T-helper 2 cell treated with Interferon-gamma antibody and Interleukin-4, amounts not matched to agents 5 μg/mL and 100 μg/mL, for 36 hours (primary cell): ENCODE measurements at regions not wholly inside any gene's neighbourhood (a gene's known extent, or its start where the extent isn't known, plus 50 kb on each side); places are given as distances from the start of the nearest gene placed in this dataset.

Source experiments
- DNase-seq: peaks from one replicate; pipeline ENCODE4 v3.0.0; 2021; ENCODE audit warnings: low spot score
- H3K27ac Mint-ChIP-seq: one replicate; pipeline ENCODE4 v1.8.0; 2021; ENCODE audit warnings: mild to moderate bottlenecking, mixed read lengths
- H3K27me3 Mint-ChIP-seq: one replicate; pipeline ENCODE4 v1.8.0; 2021; ENCODE audit warnings: low read depth, mixed read lengths
- H3K36me3 Mint-ChIP-seq: one replicate; pipeline ENCODE4 v1.8.0; 2021; ENCODE audit warnings: low read depth, mixed read lengths
- H3K4me1 Mint-ChIP-seq: one replicate; pipeline ENCODE4 v1.8.0; 2021; ENCODE audit warnings: low read depth, mixed read lengths
- H3K4me3 Mint-ChIP-seq: one replicate; pipeline ENCODE4 v1.8.0; 2022; ENCODE audit warnings: mild to moderate bottlenecking, moderate library complexity, mixed read lengths
- H3K9me3 Mint-ChIP-seq: one replicate; pipeline ENCODE4 v1.8.0; 2021; ENCODE audit warnings: mixed read lengths

DNA sequence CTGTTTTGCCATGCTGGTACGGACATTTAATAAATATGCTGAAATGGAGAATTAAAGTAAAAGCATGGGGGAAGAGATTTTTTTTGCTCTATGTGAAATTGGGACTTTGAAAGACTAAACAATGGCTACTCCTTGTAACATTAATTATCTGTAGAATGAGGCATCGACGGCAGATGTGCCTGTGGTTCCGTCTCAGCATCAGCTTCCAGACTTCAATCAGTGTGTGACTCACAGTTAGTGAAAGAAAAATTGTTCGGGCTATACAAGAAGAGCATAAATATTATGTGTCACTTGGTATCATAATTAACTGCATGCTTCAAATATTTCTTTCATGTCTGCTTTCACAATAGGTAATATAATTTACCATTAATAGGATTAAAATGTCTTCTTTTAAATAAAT, 117.0 kb upstream of the SMIM21 start:
- Mint-ChIP-seq H3K36me3 (no peaks in the 10 kb centered on the region), H3K9me3 (no peaks in the 10 kb centered on the region), H3K4me3 (no peak overlapping the region), H3K27me3 (peaks cover 4% of the 10 kb centered on the region), H3K4me1 (no peaks in the 10 kb centered on the region), H3K27ac (no peak overlapping the region)
- no peak for DNase-seq

DNA sequence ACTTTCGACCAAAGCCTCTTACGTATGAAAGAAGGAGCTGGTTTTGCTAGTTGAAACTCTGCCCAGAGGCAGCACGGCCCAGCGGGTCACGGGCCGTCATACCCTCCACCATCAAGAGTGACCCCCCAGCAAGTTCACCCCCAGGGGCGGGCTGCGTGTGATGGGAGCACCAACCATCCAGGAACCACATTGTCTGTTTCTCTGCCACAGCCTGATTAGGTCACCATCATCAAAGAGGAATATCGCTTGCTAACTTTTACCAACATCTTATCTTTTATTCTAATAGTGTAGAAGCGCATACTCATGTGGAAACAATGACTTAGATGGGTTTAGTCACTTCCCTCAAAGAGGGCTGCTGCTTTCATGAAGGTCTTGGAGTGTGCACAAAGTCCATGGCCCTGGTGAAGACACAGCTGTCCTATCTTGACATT, 116.6 kb upstream of the SMIM21 start:
- Mint-ChIP-seq H3K4me3 (no peak overlapping the region), H3K27me3 (peaks cover 4% of the 10 kb centered on the region)

DNA sequence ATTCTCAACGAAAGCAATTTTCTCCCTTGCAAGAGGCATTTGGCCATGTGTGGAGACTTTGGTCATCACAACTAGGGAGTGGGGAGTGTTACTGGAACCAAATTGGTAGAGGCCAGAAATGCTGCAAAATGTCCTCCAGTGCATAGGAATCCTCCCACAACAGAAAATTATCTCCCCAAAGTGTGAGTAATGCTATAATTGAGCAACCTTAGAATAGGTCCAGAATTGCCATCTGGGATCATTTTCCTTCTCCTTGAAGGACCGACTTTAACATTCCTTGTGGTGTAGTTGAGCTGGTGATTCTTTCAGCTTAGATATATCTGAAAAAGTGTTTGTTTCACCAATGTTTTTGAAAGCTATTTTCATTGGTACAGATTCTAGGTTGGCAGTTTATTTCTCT, 111.2 kb upstream of the SMIM21 start:
- H3K4me3 Mint-ChIP-seq, result no peak overlapping the region
- no peaks in the 10 kb centered on the region for H3K4me1 Mint-ChIP-seq
- H3K9me3 Mint-ChIP-seq, result no peaks in the 10 kb centered on the region
- H3K27ac Mint-ChIP-seq, result no peak overlapping the region
- H3K36me3 Mint-ChIP-seq, result no peaks in the 10 kb centered on the region
- no peak for DNase-seq
- H3K27me3 Mint-ChIP-seq, result peaks cover 4% of the 10 kb centered on the region

More for the DNA sequence above, 116.6 kb upstream of the SMIM21 start:
- H3K9me3 Mint-ChIP-seq, result no peaks in the 10 kb centered on the region
- no peak for DNase-seq
- H3K4me1 Mint-ChIP-seq, result no peaks in the 10 kb centered on the region
- H3K36me3 Mint-ChIP-seq, result no peaks in the 10 kb centered on the region
- no peak overlapping the region for H3K27ac Mint-ChIP-seq

DNA sequence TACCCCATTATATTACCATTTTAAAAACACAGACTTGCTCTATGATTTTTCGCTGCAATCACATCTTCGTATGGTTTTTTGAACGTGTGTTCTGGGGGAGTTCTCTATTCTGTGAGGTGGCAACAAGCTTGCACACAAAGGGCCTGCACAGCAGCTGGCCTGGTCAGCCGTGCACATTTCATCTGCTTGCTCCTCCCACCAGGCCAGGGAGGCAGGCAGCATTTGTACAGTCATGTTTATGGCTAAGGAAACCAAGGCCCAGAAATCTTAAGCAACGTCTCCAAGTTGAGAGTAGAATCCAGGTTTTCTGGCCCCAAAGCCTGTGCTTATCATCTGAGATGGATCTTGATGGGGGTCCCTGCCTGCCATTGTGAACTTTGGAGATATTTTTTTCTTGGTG, 106.4 kb upstream of the SMIM21 start:
- Mint-ChIP-seq H3K27ac (no peak overlapping the region), H3K9me3 (no peaks in the 10 kb centered on the region), H3K27me3 (no peaks in the 10 kb centered on the region)

DNA sequence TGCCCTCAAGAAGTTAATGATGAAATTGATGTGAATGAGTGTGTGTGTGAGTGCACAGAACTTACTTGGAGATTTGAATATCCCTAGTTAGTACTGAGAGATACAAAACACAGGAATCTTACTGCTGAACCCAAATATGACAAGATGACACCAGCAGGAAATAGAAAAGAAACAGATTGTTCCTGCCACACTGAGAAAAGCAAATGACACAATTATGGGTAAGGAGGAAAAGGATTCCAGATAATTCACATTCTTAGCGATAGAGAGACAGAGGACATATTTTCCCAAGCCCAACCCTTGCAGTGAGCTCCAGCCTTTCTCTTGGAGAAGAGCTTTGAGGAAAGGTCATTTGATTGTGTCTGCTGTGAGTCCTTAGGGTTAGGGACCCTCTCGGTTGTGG, 105.7 kb upstream of the SMIM21 start:
- Mint-ChIP-seq H3K36me3 (no peaks in the 10 kb centered on the region), H3K4me1 (no peaks in the 10 kb centered on the region), H3K27ac (no peak overlapping the region), H3K4me3 (no peak overlapping the region), H3K9me3 (no peaks in the 10 kb centered on the region), H3K27me3 (no peaks in the 10 kb centered on the region)
- no peak for DNase-seq

More for the DNA sequence above, 106.4 kb upstream of the SMIM21 start:
- Mint-ChIP-seq H3K4me3 (no peak overlapping the region), H3K36me3 (no peaks in the 10 kb centered on the region), H3K4me1 (no peaks in the 10 kb centered on the region)
- DNase-seq, result no peak

DNA sequence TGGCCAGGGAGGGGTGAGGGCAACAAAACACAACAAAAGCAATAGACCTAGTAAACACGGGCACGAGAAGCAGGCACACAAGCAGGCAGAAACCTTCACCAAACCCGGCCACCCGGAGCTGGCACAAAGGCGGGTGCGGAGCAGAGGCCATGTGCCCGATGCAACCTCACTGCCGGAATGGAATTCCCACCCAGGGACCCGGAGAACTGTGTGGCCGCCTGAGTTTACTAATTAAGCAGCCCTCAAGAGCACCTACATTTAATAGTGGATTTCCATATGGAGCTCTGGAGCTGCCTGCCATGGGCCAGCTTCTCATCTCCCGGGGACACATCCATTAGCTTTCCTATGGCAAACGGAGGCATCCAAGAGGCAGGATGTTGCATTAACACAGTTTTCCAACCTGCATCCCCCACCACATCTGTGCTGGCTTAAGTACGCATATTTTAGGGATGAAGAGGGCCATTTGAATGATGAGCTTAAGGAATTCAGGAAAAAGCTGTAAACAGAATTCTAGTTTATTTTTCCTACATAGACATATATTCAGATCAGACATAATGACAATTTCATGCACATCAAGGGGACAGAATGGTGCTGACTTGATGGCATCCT, 104.5 kb upstream of the SMIM21 start:
- Mint-ChIP-seq H3K9me3 (no peaks in the 10 kb centered on the region), H3K4me3 (no peak overlapping the region), H3K36me3 (no peaks in the 10 kb centered on the region), H3K27me3 (no peaks in the 10 kb centered on the region), H3K27ac (no peak overlapping the region), H3K4me1 (no peaks in the 10 kb centered on the region)
- DNase-seq, result no peak

DNA sequence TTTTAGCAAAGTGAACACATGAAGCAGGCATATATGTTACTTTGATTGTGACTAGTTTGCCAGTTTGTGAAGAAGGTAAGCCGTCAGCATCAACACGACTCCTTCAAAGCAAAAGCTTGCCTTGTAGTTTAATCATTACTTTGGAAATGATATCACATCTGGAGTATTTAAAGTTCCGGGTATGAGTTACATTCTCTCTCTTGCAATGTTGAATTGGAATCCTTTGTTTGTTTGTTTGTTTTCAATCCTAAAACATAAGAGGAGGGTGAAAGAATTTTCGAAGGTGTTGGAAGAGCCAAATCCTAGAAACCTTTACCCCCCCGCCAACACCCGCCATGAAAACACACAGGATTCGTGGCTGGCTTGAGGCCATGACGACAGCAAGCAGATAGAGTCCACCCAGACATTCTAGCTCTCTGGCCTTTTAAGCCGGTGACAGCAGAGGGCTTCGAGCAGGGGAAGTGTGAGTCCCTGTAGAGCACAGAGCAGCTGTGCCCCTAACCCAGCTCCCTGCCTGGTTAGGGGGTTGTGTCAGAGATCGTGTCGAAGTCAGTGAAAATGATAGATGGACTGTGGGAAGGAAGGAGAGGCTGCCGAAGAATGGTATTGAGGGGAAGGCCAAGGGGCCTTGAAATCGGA, 103.8 kb upstream of the SMIM21 start:
- no peaks in the 10 kb centered on the region for H3K4me1 Mint-ChIP-seq
- H3K27ac Mint-ChIP-seq, result no peak overlapping the region
- no peak overlapping the region for H3K4me3 Mint-ChIP-seq
- H3K27me3 Mint-ChIP-seq, result no peaks in the 10 kb centered on the region
- DNase-seq, result no peak
- no peaks in the 10 kb centered on the region for H3K36me3 Mint-ChIP-seq
- no peaks in the 10 kb centered on the region for H3K9me3 Mint-ChIP-seq

DNA sequence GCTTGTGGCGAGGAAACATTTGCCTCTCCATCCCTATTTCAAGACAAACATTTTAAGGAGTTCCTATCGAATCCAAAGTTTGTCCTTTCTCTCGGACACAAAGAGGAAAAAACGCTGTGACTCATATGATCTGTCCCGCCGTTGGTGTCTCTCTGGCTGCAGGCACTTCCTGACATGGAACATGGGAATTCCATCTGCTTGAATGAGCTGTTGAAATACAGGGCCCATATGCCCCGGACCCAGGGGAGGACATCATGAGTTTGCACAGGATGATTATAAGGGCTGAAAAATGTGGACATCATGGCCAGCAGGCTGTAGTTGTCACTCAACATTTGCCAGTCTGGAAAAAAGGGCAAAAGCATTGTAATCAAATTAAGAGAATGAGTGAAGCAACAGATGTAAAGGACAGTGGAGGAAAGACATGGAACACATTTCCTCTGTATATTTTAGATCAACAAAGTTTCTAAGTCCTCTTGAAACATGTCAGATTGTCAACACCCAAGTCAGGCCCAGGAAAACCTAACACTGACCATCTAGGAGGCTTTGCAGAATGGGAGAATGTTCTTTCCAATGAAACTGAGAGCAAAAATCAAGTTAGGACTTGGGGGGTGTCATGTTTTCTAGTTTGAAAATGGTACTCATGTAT, 103.2 kb upstream of the SMIM21 start:
- Mint-ChIP-seq H3K36me3 (no peaks in the 10 kb centered on the region), H3K4me1 (no peaks in the 10 kb centered on the region), H3K4me3 (no peak overlapping the region), H3K9me3 (no peaks in the 10 kb centered on the region), H3K27ac (no peak overlapping the region), H3K27me3 (no peaks in the 10 kb centered on the region)
- DNase-seq, result no peak

DNA sequence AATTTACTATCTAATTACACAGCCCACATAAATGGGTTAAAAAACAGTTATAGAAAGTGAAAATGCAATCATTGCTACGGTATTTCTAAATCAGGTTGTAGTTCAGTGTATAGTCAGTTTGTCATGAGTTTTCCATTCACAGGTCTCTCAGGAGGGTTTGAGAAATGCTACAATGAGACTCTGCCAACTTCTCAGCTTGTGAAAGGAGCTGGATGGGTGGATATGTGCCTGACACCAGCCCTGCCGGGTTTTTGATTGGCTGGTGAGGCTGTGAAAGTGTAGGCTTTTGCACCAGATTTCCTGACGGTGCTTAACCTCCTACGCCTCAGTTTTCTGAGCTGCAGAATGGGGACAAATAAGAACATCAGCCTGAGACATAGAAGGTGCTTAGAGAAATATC, 102.6 kb upstream of the SMIM21 start:
- Mint-ChIP-seq H3K36me3 (no peaks in the 10 kb centered on the region), H3K27me3 (no peaks in the 10 kb centered on the region), H3K4me1 (no peaks in the 10 kb centered on the region), H3K27ac (no peak overlapping the region), H3K4me3 (no peak overlapping the region), H3K9me3 (no peaks in the 10 kb centered on the region)
- no peak for DNase-seq

DNA sequence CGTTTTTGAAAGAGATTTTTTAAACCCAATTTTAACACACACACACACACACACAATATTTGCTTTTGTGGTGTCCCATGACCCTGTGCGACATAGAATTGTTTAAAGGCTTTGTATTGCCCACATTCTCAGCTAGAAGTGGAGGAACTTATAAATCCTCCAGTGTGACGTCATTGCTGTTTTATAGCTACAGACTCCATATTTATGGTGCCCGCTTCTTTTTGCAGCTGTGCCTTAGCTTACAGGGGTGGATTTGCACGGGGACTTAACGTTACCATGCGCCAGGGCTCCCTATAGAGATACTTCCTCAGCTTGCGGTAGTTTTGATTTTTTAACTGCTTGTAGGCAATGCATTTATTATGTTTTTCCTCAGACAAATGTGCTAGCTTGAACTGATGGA, 101.9 kb upstream of the SMIM21 start:
- no peaks in the 10 kb centered on the region for H3K27me3 Mint-ChIP-seq
- H3K27ac Mint-ChIP-seq, result no peak overlapping the region
- no peaks in the 10 kb centered on the region for H3K4me1 Mint-ChIP-seq
- H3K9me3 Mint-ChIP-seq, result no peaks in the 10 kb centered on the region
- H3K36me3 Mint-ChIP-seq, result no peaks in the 10 kb centered on the region
- no peak for DNase-seq
- no peak overlapping the region for H3K4me3 Mint-ChIP-seq

DNA sequence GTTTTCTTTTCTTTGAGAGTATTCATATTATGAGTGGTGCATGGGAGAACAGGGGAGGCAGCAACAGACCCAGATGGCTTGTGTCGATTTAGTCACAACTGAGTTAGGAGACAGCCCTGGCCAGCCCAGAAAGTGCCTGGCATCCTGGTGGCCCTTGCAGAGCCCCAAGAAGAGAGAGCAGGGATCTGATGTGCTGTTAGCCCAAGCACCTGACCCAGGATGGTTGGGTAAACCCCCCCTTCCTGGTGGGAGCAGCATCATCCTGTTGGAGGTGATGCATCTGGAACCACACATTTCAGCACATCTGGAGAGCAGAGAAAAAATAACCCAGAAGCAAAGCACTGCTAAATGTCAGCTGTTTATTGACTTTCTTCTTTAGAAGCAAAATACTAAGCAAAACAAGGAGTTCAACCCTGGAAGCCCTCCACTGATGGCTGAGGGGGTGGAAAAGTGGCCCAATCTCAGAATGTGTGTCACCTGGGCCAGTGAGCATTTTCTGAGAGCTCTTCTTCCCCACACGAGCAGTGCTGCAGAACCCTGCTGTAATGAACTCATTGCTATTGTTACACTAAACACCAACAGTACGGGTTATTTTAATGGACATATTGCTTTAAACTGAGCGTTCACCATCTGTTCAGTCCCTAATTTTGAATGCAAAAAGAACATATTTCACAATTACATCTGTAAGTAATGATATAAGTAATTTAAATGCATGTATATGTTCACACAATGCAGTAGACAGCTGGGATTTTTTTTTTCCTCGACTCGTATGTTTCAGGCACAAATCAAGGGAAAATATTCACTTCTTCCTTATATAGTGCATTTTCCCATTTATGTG, 100.6 kb upstream of the SMIM21 start:
- Mint-ChIP-seq H3K27ac (no peak overlapping the region), H3K4me3 (no peak overlapping the region), H3K36me3 (no peaks in the 10 kb centered on the region), H3K4me1 (no peaks in the 10 kb centered on the region), H3K27me3 (no peaks in the 10 kb centered on the region), H3K9me3 (no peaks in the 10 kb centered on the region)
- no peak for DNase-seq

DNA sequence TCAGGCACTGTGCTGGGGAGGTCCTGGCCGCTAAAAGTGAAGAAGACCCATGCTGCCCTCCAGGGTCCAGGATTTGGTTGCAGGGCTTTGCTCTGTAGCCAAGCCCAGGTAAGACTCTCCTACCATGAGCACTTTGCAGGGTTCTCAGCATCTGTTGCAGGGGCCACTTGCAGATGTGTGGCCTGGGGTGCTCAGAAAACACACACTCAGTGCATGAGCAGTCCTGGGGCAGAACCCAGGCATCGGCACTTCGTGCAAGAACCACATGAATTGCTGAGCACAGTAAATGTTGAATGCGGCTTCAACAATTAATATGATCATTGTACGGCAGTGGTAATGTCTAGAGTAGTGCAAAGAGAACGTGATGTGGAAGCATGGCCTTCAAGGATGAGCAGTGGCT, 98.5 kb upstream of the SMIM21 start:
- Mint-ChIP-seq H3K36me3 (no peaks in the 10 kb centered on the region), H3K27me3 (no peaks in the 10 kb centered on the region), H3K27ac (no peak overlapping the region), H3K9me3 (no peaks in the 10 kb centered on the region), H3K4me3 (no peak overlapping the region), H3K4me1 (no peaks in the 10 kb centered on the region)
- DNase-seq, result no peak

DNA sequence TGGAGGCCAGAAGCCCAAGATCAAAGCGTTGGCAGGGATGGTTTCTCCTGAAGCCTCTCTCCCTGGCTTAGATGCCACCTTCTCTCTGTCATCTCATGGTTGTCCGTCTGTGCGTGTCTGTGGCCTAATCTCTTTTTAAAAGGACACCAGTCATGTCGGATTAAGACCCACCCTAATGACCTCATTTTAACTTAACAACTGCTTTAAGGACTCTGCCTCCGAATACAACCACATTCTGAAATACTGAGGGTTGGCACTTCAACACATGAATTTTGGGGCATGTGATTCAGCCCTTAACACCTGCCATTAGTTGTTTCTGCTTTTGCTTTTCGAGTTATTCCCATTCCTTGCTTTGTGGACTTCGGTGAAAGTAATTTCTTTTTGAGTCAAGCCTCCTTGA, 97.8 kb upstream of the SMIM21 start:
- Mint-ChIP-seq H3K36me3 (no peaks in the 10 kb centered on the region), H3K4me3 (no peak overlapping the region), H3K27me3 (no peaks in the 10 kb centered on the region), H3K27ac (no peak overlapping the region), H3K9me3 (no peaks in the 10 kb centered on the region), H3K4me1 (no peaks in the 10 kb centered on the region)
- DNase-seq, result no peak

DNA sequence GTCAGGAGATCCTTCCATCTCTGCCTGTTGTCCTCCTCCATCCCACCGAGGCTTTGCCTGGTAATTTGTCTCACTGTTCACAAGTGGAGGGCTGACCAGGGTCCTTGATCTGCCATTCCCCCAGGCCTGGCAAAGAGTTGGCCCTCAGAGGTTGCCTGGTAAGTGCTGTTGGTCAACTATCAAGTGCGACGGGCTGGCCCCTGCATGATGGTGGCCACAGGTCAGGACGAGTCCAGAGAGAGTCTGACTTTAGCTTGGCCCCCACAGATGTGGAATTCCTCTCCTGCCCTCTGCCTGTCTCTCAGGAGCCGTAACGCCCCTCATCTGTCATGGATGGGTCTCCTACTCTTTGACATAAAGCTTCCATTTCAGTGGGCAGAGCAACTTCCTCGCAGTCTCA, 97.3 kb upstream of the SMIM21 start:
- no peaks in the 10 kb centered on the region for H3K4me1 Mint-ChIP-seq
- no peak overlapping the region for H3K27ac Mint-ChIP-seq
- no peaks in the 10 kb centered on the region for H3K27me3 Mint-ChIP-seq
- no peak for DNase-seq
- H3K9me3 Mint-ChIP-seq, result no peaks in the 10 kb centered on the region
- H3K4me3 Mint-ChIP-seq, result no peak overlapping the region
- H3K36me3 Mint-ChIP-seq, result no peaks in the 10 kb centered on the region
